ENCODE measurements at regions not wholly inside any gene's neighbourhood (a gene's known extent, or its start where the extent isn't known, plus 50 kb on each side); places are given as distances from the start of the nearest gene placed in this dataset.

DNA sequence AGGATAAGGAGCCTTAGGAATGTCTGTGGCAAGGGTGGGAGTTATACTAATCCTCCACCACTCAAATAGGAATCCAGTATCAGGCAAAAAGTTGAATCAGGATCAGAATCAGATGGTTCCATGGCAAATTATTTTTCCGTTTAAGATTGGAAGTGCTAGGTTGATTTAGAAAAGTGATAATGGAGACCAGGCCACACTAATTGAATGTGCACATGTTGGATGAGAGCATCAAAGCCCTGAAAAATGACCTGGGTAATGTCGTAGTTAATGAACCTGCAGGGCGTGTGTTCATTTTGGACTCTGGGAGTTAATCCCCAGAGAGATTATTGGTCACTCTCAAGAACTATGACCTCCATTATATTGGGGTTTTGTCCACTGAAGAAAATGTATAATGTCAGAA, 53.3 kb upstream of the UBN2 start:
- TF ChIP-seq, protein P1, sequence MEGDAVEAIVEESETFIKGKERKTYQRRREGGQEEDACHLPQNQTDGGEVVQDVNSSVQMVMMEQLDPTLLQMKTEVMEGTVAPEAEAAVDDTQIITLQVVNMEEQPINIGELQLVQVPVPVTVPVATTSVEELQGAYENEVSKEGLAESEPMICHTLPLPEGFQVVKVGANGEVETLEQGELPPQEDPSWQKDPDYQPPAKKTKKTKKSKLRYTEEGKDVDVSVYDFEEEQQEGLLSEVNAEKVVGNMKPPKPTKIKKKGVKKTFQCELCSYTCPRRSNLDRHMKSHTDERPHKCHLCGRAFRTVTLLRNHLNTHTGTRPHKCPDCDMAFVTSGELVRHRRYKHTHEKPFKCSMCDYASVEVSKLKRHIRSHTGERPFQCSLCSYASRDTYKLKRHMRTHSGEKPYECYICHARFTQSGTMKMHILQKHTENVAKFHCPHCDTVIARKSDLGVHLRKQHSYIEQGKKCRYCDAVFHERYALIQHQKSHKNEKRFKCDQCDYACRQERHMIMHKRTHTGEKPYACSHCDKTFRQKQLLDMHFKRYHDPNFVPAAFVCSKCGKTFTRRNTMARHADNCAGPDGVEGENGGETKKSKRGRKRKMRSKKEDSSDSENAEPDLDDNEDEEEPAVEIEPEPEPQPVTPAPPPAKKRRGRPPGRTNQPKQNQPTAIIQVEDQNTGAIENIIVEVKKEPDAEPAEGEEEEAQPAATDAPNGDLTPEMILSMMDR (IDR thresholded peaks at IDR 0.05) = no peak
- no peak for TF ChIP-seq POLR2A (IDR thresholded peaks at IDR 0.05)
- TF ChIP-seq POLR2AphosphoS5 (IDR thresholded peaks at IDR 0.05) = no peak
